ENCODE measurements at regions not wholly inside any gene's neighbourhood (a gene's known extent, or its start where the extent isn't known, plus 50 kb on each side); places are given as distances from the start of the nearest gene placed in this dataset.

DNA sequence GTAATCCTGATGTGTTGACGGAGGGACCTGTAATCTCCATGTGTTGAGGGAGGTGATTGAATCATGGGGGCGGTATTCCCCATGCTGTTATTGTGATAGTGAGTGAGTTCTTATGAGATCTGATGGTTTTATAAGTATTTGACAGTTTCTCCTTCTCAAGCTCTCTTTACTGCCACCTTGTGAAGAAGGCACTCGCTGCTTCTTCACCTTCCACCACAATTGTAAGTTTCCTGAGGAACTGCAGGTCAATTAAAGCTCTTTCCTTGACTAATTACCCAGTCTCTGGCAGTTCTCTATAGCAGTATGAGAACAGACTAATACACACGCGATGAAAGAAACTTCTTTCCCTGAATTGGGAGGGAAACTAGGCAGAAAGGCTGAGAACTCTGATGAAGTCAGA, 141.1 kb upstream of the RAD23B start:
- Mint-ChIP-seq H3K27ac (ENCODE audit: unreplicated experiment) (no peak overlapping the region), H3K27me3 (ENCODE audit: low read depth) (peaks cover 3% of the 10 kb centered on the region), H3K4me1 (ENCODE audit: low read depth) (peaks cover 10% of the 10 kb centered on the region), H3K9me3 (ENCODE audit: low read depth) (peaks cover 2% of the 10 kb centered on the region), H3K4me3 (ENCODE audit: unreplicated experiment) (no peak overlapping the region), H3K36me3 (ENCODE audit: low read depth) (no peaks in the 10 kb centered on the region)
- TF ChIP-seq, protein P1, sequence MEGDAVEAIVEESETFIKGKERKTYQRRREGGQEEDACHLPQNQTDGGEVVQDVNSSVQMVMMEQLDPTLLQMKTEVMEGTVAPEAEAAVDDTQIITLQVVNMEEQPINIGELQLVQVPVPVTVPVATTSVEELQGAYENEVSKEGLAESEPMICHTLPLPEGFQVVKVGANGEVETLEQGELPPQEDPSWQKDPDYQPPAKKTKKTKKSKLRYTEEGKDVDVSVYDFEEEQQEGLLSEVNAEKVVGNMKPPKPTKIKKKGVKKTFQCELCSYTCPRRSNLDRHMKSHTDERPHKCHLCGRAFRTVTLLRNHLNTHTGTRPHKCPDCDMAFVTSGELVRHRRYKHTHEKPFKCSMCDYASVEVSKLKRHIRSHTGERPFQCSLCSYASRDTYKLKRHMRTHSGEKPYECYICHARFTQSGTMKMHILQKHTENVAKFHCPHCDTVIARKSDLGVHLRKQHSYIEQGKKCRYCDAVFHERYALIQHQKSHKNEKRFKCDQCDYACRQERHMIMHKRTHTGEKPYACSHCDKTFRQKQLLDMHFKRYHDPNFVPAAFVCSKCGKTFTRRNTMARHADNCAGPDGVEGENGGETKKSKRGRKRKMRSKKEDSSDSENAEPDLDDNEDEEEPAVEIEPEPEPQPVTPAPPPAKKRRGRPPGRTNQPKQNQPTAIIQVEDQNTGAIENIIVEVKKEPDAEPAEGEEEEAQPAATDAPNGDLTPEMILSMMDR (IDR thresholded peaks at IDR 0.05): peak; percentile 75
- DNase-seq (ENCODE audit: low spot score): no peak

DNA sequence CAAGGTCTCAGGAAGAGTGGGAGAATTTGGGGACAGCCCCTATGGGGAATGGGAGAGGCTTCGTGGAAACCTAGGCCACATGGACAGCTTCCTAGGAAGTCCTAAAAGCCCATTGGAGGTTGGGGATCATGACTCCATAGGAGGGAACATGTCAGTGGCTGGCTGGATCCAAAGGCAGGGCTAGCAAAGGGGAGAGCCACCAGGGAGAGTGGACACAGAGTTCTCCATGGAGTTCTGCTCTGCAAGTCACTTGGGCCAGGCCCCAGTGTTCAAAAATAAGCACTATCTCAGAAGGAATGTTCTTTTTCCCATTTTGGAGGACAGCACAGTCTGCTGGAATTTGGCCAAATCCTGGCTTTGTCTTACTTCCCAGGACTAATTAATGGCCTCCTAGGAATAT, 140.6 kb upstream of the RAD23B start:
- Mint-ChIP-seq H3K27me3 (ENCODE audit: low read depth) (peaks cover 3% of the 10 kb centered on the region), H3K4me3 (ENCODE audit: unreplicated experiment) (no peak overlapping the region), H3K4me1 (ENCODE audit: low read depth) (peaks cover 10% of the 10 kb centered on the region), H3K27ac (ENCODE audit: unreplicated experiment) (no peak overlapping the region), H3K9me3 (ENCODE audit: low read depth) (no peaks in the 10 kb centered on the region), H3K36me3 (ENCODE audit: low read depth) (no peaks in the 10 kb centered on the region)
- DNase-seq (ENCODE audit: low spot score): no peak
- TF ChIP-seq, protein P1 (IDR thresholded peaks at IDR 0.05): no peak

- Mint-ChIP-seq H3K36me3 (ENCODE audit: low read depth) (no peaks in the 10 kb centered on the region), H3K4me1 (ENCODE audit: low read depth) (peaks cover 10% of the 10 kb centered on the region), H3K27ac (ENCODE audit: unreplicated experiment) (no peak overlapping the region), H3K27me3 (ENCODE audit: low read depth) (peaks cover 3% of the 10 kb centered on the region), H3K4me3 (ENCODE audit: unreplicated experiment) (no peak overlapping the region), H3K9me3 (ENCODE audit: low read depth) (no peaks in the 10 kb centered on the region)
- TF ChIP-seq, protein P1 (IDR thresholded peaks at IDR 0.05): no peak
- no peak for DNase-seq (ENCODE audit: low spot score)
Observed at GRCh38 chr9:107142896-107143603, 140.0 kb upstream of the RAD23B start.

DNA sequence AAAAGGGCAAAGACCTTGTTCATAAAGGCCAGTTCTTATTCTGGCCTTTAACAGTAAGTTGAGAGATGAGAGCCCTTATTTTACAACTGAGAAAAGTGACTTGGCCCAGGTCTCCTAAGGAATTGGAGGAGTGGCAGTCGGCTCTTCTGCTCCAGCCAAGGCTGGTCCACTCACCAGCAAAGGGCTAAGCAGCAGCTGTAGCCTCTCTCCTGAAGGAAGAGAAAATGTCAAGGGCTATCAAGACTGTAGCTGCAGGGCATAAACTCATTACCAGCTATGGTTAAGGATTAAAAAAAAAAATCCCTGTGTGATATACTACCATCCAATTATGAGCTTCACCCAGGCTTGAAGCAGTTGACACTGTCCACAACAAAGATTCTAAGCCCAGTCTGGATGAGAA, 138.6 kb upstream of the RAD23B start:
- H3K9me3 Mint-ChIP-seq (ENCODE audit: low read depth): no peaks in the 10 kb centered on the region
- no peaks in the 10 kb centered on the region for H3K36me3 Mint-ChIP-seq (ENCODE audit: low read depth)
- TF ChIP-seq, protein P1 (IDR thresholded peaks at IDR 0.05): no peak
- H3K27ac Mint-ChIP-seq (ENCODE audit: unreplicated experiment): no peak overlapping the region
- DNase-seq (ENCODE audit: low spot score): no peak
- no peaks in the 10 kb centered on the region for H3K27me3 Mint-ChIP-seq (ENCODE audit: low read depth)
- no peak overlapping the region for H3K4me3 Mint-ChIP-seq (ENCODE audit: unreplicated experiment)
- peaks cover 10% of the 10 kb centered on the region for H3K4me1 Mint-ChIP-seq (ENCODE audit: low read depth)

- TF ChIP-seq, protein P1 (IDR thresholded peaks at IDR 0.05): no peak
- peaks cover 8% of the 10 kb centered on the region for H3K4me1 Mint-ChIP-seq (ENCODE audit: low read depth)
- H3K9me3 Mint-ChIP-seq (ENCODE audit: low read depth): peaks cover 3% of the 10 kb centered on the region
- H3K27ac Mint-ChIP-seq (ENCODE audit: unreplicated experiment): no peak overlapping the region
- no peaks in the 10 kb centered on the region for H3K36me3 Mint-ChIP-seq (ENCODE audit: low read depth)
- H3K4me3 Mint-ChIP-seq (ENCODE audit: unreplicated experiment): no peak overlapping the region
- H3K27me3 Mint-ChIP-seq (ENCODE audit: low read depth): no peaks in the 10 kb centered on the region
- no peak for DNase-seq (ENCODE audit: low spot score)
Observed at GRCh38 chr9:107147134-107147533, 135.9 kb upstream of the RAD23B start.

Data from chondrocyte (in vitro differentiated cells).